ENCODE measurements at regions not wholly inside any gene's neighbourhood (a gene's known extent, or its start where the extent isn't known, plus 50 kb on each side); places are given as distances from the start of the nearest gene placed in this dataset.
"Not testable (repeated sequence)": the region's sequence is repeated elsewhere in the genome, so short reads cannot be mapped to it uniquely, and the experiment has no call there.

GRCh38 chr2:208674919-208675318, 268.3 kb downstream of the PTH2R start:
- ATAC-seq (ENCODE audit: low FRiP score) (no peak), DNase-seq (ENCODE audit: low spot score) (no peak)
- TF ChIP-seq CTCF (IDR thresholded peaks at IDR 0.05) = no peak

DNA sequence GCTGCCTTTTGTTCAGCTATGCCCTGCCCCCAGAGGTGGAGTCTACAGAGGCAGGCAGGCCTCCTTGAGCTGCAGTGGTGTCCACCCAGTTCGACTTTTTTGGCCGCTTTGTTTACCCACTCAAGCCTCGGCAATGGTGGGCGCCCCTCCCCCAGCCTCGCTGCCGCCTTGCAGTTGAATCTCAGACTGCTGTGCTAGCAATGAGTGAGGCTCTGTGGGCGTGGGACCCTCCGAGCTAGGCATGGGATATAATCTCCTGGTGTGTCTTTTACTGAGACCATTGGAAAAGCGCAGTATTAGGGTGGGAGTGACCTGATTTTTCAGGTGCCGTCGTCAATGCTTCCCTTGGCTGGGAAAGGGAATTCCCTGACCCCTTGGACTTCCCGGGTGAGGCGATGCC, 279.3 kb downstream of the PTH2R start:
- DNase-seq (ENCODE audit: low spot score); ATAC-seq (ENCODE audit: low FRiP score): not testable (repeated sequence)

DNA sequence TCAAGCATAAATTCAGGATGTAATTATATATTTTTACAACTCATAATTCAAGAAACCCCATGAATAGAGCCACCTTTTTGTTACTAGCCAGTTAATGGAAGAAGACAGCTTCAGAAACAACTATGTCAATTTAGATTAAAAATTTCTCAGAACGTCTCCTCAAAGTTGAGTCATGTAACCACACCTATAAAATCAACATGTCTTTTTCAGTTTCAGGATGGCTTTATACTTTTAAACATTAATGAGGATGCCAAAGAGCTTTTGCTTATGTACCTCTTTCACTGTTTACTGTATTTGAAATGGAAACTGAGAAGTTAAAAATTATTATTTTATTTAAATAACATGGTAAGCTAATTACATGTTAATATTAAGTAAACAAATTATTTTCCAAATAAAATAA, 280.1 kb downstream of the PTH2R start:
- no peak for TF ChIP-seq CTCF (IDR thresholded peaks at IDR 0.05)
- DNase-seq (ENCODE audit: low spot score) = no peak
- ATAC-seq (ENCODE audit: low FRiP score) = no peak

GRCh38 chr2:208687720-208688119, 281.1 kb downstream of the PTH2R start:
- not testable (repeated sequence) for DNase-seq (ENCODE audit: low spot score); ATAC-seq (ENCODE audit: low FRiP score)

DNA sequence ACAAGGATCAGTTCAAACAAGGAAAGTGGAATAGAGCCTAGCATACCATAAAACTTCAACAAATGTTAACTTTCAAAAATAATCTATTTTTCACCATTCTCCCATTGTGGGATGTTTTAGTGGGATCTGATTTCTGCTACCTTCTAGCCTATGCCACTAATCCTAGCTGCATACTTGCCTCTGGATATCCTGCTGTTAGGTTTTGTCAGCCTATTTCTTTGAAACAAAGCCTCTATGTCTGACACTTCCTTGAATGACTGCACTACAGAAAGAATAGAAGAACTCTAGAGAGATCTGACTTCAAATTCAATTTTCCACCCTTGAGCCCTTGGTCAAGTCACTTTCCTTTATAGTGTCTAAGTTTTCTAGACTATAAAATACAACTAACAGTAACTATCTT, 291.5 kb downstream of the PTH2R start:
- no peak for ATAC-seq (ENCODE audit: low FRiP score)
- no peak for TF ChIP-seq CTCF (IDR thresholded peaks at IDR 0.05)
- no peak for DNase-seq (ENCODE audit: low spot score)

DNA sequence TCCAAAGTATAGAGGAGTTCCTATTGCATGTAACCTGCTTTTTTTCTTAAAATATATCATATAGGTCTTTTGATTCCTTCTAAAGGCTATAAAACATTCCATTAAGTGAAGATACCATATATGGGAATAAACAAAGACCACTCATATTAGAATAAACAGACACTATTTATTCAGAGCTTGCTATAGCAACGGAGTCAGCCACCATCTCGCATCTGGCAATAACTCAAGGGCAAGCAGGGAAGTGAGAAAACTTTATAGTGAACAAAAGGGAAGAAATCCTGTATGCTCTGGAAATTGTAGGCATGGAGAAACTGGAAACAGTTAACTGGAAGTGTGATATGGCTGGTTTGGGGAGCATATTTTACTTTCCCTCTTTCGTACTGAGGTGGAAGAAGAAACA, 301.9 kb downstream of the PTH2R start:
- no peak for TF ChIP-seq CTCF (IDR thresholded peaks at IDR 0.05)
- DNase-seq (ENCODE audit: low spot score) (no peak), ATAC-seq (ENCODE audit: low FRiP score) (no peak)

DNA sequence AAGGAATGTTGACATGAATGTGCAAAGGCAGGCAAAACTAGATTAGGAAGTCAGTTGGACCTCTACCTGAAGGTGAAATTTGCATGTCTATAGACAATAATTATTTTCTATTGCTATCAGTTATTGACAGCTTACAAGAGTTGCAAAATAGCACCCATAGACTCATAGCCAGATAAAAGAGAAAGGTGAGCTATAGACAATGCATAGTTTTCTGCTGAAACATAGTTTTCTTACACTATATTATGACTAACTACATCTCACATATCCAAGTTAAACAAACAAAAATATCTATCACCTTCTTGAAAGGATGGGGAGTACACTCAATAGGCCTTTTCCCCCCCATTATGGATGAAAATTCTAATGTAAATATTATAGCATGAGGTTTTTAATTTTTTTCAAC, 305.0 kb downstream of the PTH2R start:
- TF ChIP-seq CTCF (IDR thresholded peaks at IDR 0.05) = no peak
- no peak for ATAC-seq (ENCODE audit: low FRiP score)
- DNase-seq (ENCODE audit: low spot score) = no peak

- DNase-seq (ENCODE audit: low spot score) (no peak), ATAC-seq (ENCODE audit: low FRiP score) (no peak)
- TF ChIP-seq CTCF (IDR thresholded peaks at IDR 0.05) = no peak
Measured at GRCh38 chr2:208713066-208713745, 306.6 kb downstream of the PTH2R start.

Data from omental fat pad (tissue), 3 donors.